NCI-H510A (cell line): ENCODE measurements at regions not wholly inside any gene's neighbourhood (a gene's known extent, or its start where the extent isn't known, plus 50 kb on each side); places are given as distances from the start of the nearest gene placed in this dataset.
"Not testable (repeated sequence)": the region's sequence is repeated elsewhere in the genome, so short reads cannot be mapped to it uniquely, and the experiment has no call there.

ENCODE experiments used
- DNase-seq: peaks from one replicate; lab custom pipeline; 2025; lab: John Stamatoyannopoulos, UW

DNA sequence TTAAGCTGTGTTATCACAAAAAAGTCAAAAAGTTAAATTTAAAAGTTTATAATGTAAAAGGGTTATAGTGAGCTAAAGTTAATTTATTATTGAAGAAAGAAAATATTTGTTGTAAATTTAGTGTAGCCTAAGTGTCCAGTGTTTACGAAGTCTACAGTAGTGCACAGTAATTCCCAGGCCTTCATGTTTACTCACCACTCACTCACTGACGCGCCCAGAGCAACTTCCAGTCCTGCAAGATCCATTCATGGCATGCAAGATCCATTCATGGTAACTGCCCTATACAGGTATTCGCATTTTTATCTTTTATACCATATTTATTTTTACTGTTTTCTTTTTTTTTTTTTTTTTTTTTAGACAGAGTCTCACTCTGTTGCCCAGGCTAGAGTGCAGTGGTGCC, 69.5 kb downstream of the TPRA1 start:
- DNase-seq = no peak

DNA sequence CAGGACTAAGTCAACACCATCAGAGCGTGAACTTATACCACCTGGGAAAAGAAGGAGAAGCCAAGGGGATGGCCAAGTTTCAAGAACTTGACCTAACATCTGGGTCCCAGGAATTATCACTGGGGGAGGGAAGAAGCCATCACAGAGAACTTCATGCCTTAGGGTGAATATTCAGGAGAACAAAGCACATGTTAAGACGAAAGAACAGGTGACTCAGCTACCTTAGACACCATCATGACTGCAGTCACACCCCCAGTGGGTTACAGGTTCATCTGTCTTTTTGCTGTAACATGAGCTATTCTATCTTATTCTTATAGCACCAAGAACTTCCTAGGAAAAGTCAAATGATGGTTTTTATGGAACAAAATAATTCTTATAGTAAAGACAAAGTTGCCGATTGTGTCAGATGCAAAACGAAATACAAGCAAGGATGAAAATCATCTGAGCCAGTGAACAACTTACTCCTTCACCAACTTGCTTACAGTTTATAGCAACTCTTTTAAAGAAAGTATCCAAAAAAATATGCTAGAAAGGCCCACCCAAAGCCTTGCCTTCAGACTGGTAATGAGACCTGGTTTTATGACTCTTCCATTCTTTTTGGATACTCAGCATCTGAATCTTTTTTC, 72.0 kb downstream of the TPRA1 start:
- no peak for DNase-seq

DNA sequence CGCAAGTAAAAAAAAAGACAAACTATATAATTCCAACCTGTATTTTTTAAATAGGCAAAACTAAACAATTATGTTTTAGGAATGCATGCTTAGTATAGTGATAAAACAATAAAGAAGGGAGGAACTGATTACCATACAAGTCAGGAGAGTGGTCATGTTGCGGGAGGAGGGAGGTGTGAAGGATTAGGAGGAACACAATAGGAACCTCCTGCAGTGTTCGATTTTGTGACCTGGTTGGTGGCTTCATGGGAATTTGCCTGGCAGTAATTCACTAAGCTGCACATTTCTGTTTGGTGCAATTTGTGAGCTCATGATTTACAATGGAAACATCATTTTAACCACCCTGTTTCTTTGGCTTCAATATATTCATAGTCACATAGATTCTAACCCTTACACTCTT, 78.3 kb downstream of the TPRA1 start:
- DNase-seq = no peak

DNA sequence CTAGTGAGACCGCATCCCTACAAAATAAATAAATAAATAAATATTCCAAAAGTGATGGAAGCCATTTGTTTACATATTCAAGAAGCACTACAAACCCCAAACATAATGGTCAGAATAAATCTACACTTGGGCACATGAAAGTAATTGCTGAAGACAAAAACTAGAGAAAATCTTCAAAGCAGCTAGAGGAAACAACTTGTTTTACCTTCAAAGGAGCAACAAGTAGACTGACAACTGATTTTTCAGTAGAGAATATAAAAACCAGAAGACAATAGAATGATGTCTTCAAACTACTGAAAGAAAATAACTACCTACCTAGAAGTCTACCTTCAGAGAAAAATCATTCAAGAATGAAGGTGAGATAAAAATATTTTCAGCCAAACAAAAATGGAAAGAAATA, 89.4 kb downstream of the TPRA1 start:
- DNase-seq = no peak

DNA sequence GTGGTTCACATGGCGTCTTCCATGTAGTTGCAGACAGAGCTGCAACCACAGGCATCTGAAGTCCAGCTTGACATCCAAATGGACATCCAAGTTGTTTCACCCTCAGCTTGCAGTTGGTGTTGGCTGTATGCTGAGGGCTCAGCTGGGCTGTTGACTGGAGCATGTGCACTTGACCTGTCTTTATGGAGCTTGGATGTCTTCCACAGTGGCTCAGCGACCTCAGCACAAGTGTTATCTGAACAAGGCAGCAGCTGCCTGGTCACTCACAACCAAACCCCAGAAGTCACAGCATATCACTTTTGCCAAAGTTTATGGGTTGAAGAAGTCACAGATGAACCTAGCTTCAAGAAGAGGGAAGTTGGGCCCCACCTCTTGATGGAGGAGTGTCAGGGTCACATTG, 92.9 kb downstream of the TPRA1 start:
- no peak for DNase-seq

DNA sequence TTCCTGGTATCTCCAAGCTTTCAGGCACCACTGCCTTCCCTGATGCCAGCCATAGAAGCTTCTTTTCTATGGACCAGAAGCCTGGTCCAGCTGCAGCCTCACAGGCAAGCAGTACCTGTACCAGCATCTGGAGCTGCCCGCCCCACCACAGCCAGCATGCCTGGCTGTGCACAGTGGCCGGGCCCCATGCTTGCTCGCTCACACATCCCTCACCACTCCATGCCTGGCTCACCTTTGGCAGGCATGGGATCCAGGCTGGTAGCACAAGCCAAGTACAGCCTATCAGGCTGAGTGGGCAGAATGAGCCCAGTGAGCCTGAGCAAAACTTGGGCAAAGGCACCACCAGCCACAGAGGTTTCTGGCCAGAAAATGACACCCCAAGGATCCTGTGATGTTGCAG, 93.4 kb downstream of the TPRA1 start:
- DNase-seq = no peak

DNA sequence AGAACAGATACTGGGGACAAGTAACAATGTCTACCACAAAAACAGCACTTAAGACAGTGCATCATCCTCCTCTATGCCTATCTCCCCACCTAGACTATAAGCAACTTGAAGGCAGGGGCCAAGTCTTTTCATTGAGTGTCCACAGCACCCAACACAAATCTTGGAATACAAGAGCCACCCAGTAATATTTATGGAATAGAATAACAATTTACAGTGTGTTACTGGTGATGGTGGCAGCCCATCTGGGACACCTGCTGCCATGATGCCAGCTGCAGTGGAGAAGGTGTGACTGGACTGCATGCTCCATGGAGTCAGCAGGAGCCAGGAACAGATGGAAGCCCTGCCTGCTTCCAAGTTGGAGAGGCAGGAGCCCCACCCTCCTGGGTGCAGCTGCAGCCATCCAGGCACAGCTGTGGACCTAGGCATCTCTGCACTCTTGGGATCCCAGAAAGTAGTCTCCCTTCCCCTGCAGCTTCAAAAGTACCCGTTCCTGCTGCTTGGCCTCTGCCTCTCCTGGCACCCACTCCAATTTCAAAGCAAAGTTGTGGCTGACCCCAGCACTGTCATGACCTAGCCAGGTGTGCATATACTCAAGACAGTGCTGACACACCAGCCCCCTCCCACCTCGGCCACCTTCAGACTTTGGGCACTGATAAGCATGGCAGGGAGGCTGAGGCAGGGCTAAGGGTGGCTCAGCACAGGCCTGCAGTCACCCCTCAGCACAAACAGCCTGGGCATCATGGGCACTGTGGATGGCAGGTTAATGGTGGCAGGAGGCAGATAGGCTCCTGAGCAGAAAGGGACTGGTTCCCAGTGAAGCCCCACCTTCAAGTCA, 94.5 kb downstream of the TPRA1 start:
- DNase-seq = no peak

DNA sequence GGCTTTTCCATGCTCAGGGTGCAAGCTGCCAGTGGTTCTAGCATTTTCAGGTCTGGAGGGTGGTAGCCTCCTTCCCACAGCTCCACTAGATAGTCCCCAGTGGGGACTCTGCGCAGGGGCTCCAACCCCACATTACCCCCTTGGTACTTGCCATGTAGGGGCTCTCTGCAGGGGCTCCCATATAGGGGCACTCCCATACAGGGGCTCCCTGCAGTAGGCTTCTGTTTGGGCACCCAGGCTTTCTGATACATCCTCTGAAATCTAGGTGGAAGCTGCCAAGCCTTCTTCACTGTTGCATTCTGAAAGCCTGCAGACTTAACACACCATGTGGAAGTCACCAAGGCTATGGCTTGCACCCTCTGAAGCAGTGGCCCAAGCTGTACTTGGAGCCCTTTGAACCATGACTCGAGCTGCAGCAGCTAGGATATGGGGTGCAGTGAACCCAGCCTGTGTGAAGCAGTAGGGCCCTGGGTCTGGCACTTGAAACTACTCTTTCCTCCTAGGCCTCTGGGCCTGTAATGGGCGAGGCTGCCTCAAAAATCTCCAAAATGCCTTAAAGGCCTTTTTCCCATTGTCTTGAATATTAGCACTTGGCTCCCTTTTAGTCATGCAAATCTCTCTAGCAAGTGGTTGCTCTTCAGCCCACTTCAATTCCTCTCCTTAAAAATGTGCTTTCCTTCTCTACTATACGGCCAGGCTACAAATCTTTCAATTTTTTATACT, 96.4 kb downstream of the TPRA1 start:
- no peak for DNase-seq

DNA sequence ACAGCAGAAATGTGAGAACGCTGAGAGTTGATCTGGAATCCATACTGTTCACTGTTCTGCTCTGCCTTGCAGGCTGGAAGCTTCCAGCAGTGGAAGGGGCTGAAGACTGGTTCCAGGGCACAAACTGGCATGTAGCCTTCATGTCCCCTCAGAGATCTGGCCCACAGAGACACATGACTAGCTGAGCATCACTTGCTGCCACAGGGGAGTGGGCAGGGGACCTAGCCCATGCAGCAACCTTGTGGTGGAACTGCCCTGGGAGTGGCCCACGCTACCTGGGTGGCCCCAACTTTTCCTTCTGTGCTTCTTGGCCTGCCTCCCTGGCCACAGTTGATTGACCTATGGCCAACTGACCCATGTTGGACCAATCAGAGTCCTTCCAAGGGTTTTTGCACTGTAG, 98.1 kb downstream of the TPRA1 start:
- no peak for DNase-seq

DNA sequence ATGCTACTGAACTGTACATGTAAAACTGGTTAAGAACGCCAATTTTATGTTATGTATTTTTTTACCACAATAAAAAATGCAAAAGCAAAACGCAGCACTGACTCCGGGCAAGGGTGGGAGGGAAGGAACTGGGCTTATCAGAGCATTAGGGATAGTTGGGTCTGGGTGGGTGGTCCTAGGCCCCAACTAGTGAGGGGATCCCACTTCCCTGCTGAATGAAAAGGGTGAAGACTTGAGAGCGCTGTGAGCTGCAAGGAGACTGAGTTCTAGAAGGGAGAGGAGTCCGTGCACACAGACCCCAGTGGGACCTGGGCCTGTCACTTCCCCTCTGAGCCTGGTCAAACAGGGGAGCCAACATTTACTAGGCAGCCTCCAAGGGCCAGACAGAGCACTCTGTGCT, 98.6 kb downstream of the TPRA1 start:
- DNase-seq = no peak

DNA sequence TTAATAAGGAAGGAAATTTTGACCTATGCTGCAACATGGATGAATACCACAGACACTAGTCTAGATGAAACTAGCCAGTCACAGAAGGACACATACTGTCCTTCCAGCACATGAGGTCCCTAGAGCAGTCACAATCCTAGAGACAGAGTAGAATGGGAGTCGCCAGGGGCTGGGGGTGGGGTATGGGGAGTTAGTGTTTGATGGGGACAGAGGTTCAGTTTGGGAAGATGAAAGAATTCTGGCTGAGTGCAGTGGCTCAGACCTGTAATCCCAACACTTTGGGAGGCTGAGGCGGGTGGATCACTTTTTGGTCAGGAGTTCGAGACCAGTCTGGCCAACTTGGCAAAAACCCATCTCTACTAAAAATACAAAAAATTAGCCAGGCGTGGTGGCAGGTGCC, 99.2 kb downstream of the TPRA1 start:
- DNase-seq = no peak

DNA sequence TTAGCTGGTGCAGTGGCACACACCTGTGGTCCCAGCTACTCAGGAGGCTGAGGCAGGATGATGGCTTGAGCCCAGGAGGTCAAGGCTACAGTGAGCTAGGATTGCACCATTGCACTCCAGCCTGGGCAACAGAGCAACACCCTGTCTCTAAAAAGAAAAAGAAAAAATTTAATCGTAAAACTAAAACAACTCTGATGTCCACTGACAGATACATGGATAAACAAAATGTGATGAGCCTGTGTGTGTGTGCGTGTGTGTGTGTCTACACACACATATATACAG, 99.6 kb downstream of the TPRA1 start:
- not testable (repeated sequence) for DNase-seq

DNA sequence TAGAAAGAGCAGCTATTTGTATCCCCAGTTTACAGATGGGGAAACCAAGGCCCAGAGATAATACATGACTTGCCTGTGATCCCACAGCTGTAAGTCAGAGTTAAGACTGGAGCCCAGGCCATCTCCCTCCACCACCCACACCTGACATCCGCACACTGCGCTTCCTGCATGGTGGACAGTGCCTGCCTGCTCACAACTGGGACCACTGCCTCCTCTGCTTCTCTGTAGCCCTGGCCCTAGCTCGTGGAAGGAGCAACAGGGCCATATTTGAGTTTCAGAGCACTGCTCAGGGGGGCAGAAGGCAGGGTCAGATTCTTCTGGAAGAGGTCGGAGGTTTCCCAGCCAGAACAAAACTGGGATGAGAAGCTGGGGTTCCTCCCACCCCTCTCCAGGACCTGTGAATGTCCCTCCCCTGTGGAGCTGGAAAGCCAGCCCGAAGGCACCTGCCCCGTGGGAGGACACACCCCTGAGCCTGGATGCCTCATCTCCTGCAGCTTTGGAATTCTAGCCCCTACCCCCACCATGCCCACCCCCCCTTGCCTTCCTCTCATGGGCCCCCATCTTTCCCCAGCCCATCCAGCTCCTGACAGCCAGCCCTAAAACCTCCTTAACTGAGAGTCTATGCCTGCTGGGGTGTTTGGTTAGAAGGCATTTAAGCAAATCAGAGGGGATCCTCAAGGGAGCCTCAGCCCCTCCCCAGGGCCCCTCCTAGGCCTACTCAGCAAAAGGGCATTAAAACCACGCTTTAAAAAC, 100.1 kb downstream of the TPRA1 start:
- no peak for DNase-seq

DNA sequence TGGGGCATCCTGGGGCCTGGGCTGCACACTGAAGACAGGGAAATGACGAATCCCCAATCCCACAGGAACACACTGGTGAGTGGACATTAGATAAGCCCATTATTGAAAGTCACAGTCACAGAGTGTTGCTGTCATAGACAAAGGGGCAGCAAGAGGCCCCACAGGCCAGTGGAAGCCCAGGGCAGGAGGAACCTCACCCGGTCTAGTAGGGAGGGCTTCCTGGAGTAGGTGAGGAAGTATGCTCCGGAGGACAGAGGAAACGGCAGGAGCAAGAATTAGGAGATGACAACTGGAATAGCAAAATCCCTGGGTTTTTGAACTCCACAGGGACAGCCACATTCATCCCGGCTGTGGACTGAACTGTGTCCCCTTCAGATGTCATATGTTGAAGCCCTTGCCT, 101.2 kb downstream of the TPRA1 start:
- no peak for DNase-seq

DNA sequence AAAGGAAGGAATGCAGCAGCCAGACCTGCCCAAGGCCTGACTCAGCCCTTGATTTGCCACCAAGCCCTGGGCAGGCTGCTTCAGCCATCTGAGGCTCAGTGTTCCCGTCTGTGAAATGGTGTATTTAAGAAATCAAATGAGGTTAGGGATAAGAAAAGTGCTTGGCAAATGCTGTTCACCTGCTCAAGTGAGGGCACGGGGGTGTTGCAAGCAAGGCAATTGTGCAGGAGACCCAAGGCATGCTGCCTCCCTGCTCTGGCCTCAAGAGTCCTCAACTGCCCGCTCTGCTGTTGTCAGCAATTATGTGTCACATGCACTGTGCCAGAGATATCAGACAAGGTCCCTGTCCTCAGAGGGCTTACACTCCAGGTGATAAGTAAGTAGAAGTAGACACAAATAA, 101.8 kb downstream of the TPRA1 start:
- DNase-seq = no peak

DNA sequence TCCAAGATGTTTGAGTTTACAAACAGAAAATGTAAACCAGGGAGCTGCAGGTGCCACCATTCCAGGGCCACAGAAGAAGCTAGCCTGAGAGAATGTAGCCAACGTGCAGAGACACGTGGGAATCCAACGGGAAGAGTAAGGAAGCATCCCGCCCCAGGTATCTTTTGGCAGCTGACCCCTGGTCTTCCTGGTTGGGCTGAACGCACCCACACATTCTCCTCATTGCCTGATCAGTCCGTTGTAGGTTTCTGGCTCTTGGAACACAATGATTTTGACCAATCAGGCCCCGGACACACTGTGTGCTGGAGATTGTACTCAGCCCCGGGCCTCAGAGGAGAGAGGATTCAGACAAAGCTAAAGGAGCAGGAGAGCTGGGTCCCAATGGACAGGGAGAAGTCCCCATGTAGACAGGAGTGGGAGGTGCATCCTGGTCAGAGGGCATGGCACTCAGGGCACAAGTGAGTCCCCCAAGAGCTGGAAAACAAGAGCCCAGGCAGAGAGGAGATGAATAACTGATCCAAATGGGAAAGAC, 102.3 kb downstream of the TPRA1 start:
- DNase-seq = no peak

DNA sequence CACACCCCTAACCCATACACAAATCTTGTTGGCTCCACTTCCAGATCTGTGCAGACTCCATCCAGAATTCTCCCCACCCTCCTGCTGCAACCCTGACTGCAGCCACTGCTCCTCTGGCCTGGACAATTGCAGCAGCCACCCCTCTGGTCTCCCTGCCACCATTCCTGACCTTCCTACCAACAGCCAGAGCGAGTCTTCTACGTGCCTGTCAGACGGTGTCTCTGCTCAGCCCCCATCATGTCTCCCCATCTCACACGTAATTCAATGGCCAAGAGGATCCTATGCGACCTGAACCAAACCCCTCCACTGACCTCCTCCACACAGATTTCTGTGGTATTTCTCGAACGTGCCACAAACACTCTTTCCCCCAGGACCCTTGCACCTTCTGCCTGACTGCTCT, 103.3 kb downstream of the TPRA1 start:
- no peak for DNase-seq

DNA sequence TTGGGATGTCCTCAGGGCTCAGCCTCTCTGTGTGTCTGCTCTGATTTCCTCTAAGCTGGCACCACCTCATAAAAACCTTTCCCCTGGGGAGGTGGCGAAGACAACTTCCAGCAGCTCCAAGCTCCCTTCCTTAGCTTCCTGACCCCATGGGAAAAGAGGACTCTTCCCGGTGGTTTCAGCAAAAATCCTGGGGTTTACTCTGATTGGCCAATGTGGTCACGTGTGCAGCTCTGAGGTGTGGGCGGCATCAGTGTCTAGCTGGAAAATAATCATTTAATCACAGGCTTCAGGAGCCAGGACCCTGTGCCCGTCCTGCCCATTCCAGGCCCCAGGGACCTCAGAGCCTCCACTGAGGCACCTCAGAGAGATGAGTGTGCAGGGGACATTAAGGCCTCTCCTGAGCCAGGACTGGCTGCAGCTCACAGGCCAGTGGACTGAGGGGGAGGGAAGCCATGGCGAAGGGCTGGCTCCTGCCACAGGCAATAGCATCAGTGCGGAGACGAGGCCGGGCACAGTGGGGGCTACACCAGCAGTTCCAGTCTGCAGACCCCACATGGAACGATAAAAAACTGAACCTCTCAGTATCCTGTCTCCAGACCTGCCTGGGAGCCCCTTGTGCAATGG, 104.1 kb downstream of the TPRA1 start:
- DNase-seq = no peak

DNA sequence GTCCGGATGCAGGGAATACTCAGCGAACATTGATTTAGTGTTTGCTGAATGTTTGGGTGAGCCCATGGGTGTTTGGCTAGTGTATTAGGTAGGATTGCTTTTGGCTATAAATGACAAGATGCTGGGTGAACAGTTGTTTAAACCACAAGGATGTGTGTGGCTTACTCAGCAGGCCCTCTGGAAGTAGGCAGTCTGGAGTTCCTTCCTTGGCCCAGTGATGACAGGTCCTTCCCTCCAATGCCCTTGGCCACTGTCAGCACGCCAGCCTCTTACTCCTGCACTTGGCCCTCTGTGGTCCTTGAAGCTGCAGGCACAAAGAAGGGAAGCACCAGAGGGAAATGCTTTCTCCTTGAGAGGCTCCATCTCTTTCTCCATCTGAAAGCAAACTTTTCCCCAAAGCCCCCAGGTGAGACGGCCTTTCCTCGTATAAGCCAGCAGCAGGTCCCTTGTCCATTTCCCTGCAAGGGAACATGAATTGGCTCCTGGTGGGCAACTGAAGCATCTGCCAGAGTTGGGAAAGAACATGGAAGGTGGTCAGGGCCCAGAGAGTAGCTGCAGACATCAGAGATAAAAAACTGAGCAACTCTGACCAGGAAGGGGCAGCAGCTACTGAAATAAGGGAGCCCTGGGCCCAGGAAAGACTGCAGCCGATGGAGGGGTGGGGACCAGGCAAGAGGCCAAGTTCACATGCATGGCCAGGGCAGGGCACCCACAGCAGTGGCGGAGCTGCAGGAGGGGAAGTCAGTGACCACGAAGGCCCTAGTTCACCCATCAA, 105.0 kb downstream of the TPRA1 start:
- DNase-seq = no peak

DNA sequence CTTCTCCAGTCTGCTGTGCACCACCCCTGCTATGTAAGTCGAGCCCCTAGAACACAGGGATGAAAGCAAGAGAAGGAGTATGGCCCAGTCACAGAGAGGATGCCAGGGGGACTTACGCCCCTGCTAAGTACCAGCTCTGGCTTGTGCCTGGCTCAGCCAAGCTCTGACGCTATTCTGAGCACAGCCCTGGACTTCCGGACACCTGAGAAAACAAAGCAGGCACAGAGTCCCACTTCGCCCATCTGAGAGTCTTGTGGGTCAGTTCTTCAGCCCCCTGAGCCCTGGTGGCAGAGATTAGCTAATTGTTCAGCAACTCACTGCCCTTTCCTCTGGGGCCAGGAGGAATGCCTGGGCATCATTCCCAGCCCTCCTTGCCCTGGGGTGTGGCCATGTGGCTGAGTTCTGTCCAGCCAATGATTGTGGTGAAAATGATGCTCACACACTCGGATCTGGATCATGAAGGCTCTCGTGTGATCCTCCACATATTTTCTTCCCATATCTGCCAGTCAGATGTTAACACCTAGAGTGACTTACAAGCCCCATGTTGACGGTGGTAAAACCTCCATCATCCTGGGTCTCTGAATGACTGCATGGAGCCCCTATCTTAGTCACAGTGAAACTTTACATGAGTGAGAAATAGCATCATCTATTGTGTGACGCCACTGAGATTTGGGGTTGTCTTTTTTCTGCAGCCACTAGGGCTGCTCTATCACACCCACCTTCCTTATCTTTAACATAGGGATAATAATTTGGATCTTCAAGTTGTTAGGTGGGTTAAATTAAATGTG, 105.7 kb downstream of the TPRA1 start:
- DNase-seq = no peak
